Erythroblast (primary cell): ENCODE measurements at regions not wholly inside any gene's neighbourhood (a gene's known extent, or its start where the extent isn't known, plus 50 kb on each side); places are given as distances from the start of the nearest gene placed in this dataset.

Source experiments
- DNase-seq, 2 experiments: peaks; one replicate each; lab custom pipeline; 2025; lab: John Stamatoyannopoulos, UW
- GATA1 ChIP-seq: IDR thresholded peaks from 2 replicates; pipeline ENCODE4 v1.6.1; 2011; ENCODE audit warnings: low read depth, mild to moderate bottlenecking, control low read depth, low read length, moderate library complexity
- POLR2A ChIP-seq: IDR thresholded peaks from 2 replicates; pipeline ENCODE4 v1.6.1; 2011; ENCODE audit warnings: mild to moderate bottlenecking, low read length

- TF ChIP-seq POLR2A (no peak), GATA1 (no peak)
- DNase-seq = no peak
Measured at GRCh38 chr5:173667702-173668101, 51.3 kb upstream of the BOD1 start.

DNA sequence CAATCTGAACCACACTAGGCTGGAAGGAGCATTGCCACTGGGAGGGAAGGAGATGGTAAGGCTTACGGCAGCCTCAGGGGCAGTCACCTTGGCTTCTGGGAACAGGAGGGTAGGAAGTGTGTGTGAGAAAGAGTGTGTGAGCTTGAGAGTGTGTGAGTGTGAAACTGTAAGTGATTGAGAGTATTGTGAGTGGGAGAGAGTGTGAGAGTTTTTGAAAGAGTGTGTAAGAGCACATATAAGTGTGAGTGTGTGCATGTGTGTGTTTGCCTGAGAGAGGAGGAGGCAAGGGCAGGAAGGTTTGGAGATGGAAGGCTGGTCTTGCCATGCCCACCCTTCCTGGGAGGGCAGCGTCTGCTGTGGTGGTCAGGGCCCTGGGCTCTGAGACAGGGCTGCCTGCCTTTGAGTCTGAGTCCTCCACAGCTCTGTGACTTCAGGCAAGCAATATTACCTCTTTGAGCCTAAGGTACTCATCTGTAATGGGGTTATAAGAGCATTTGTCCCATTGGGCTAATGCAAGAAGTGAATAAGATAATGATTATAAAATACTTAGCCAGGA lies 51.9 kb upstream of the BOD1 start:
- no peak for TF ChIP-seq GATA1
- TF ChIP-seq POLR2A = no peak

GRCh38 chr5:173668910-173669309 lies 52.5 kb upstream of the BOD1 start:
- no peak for DNase-seq

More for the DNA sequence above, 51.9 kb upstream of the BOD1 start:
- no peak for DNase-seq

DNA sequence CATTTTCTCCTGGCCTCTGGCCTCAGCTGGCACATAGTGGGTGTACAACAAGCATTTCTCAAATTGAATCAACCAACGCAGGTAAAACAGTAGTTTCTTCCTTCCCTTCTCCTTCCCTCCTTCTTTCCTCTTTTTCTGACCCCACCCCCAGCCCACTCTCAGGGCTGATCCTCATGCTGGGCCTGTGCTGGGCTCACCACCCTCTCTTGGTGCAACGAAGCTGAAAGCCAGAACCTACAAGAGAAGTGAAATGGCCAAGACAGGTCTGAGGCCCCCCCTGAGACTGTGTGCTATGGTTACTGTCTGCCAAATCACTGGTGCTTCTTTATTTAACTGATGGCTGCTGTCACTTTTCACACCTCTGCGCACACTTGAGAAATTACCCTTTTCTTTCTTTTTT lies 53.0 kb upstream of the BOD1 start:
- TF ChIP-seq GATA1 (no peak), POLR2A (no peak)
- DNase-seq = no peak

More at GRCh38 chr5:173668910-173669309, 52.5 kb upstream of the BOD1 start:
- TF ChIP-seq POLR2A (no peak), GATA1 (no peak)

DNA sequence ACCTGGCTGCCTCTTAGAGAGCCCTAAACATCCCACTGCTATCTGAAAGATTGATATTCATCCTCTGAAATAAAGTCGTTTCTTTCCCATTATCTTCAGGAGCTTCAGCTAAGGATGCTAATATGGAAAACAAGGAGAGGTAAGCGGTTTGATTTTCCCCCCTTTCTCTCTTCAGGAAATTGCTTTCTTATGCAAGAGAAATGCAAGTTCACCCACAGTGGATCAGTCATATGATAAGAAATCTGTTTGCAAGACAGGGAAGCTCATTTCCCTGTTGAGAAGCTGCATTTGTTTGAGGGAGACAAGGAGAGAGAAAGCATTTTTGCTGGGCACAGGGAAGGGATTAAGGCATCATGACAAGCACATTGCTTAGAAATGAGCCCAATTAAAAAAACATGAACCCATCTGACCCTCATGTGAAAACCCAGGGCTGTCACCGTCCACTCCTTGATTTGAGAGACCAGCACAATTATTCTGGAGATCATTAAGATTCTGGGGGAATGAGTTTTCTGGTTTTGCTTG lies 53.7 kb upstream of the BOD1 start:
- peak in 1 of 2 experiments; percentile 39 for DNase-seq
- TF ChIP-seq POLR2A (no peak), GATA1 (no peak)

- TF ChIP-seq GATA1 (no peak), POLR2A (no peak)
- DNase-seq = no peak
Measured at GRCh38 chr5:173670791-173671120, 54.3 kb upstream of the BOD1 start.

DNA sequence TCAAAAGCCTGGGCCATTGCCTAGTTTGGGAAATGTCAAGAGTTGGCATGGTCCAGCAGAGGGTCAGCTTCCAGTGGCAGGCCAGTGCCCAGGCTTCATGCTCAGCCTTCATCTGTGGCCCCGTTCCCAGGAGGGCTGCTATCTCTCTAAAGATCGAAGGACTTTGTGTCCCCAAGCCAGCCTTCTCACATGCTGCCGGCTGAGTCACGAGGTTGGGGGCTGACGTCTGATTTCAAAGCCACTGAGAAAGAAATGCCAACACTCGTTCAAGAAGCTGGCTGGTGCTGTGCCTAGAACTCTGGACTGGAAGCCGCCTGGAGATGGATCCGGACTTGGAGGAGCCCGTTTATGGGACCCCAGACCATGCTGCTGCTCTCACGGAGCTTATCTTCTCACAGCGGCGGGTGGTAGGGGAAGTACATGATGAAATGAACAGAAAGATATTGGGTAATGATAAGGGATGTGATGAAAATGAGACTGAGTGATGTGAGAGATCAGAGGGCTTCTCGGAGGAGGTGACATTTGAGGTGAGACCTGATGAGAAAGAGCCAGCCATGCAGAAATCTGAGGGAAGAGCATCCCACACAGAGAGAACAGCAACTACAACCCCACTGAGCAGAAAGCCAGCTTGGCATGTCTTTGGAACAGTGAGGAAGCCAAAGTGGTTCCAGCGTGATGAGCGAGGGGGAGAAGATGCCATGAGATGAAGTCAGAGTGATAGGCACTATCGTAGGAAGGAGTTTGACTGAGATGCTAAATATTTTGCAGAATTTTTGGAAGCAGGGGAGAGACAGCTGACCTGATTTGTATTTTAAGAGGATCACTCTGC lies 54.9 kb upstream of the BOD1 start:
- no peak for TF ChIP-seq GATA1
- no peak for TF ChIP-seq POLR2A
- peak in 1 of 2 experiments; percentile 45 for DNase-seq

DNA sequence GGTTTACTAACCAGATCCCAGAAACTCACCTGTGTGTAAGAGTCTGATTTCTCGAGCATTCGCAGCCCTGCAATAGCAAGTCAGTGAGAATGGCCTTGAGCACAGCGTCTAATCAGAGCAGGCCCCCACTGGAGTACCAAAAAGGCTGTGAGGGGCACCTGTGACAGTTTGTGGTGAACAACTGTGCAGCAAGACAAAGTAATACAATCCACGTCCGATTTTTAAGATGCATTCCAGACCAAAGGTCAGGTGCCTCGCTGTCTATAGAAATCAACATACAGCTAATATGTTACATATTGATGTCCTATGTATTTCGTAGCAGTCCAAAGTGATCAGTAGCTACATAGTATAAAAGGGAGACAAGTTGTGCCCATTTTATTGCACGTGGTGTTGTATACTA lies 55.7 kb upstream of the BOD1 start:
- TF ChIP-seq GATA1 (no peak), POLR2A (no peak)
- DNase-seq = no peak

- no peak for TF ChIP-seq POLR2A
- TF ChIP-seq GATA1 = no peak
- no peak for DNase-seq
Measured at GRCh38 chr5:173672891-173673290, 56.4 kb upstream of the BOD1 start.

- TF ChIP-seq GATA1 (no peak), POLR2A (no peak)
- DNase-seq = no peak
Measured at GRCh38 chr5:173673295-173674101, 57.0 kb upstream of the BOD1 start.

DNA sequence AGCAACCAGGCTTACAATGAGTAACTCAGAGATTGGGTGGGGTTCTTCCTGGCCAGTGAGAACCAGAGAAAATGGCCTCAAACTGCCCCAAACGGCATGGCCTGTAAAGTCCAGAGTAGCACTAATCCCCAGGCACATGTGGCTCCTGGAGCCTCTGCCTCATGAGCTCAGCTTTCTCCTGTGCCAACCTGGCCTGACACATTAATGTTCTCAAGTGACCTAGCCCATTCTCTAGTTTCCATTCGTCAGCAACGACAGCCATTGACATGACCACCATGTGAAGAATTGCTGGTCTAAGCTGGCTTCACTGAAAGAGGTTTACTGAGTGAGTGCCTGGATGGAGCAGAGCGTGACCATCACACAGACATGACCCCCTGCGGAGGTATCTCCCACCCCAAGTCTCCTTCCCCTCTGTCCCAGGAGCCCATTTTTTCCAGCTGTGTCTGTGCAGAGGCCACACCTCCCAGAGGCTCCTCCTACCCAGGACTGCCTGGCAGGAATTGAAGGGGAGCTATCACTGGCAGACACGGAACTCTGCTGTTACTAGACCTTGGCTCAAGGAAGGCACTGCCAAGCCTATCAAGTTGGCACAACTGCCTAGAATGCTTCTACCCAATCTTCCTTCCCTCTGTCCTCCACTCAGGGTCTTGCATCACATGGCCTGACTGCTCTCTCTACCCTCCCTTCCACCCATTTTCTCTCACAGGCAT lies 59.0 kb upstream of the BOD1 start:
- TF ChIP-seq GATA1 (no peak), POLR2A (no peak)
- DNase-seq = no peak

- TF ChIP-seq POLR2A = no peak
- TF ChIP-seq GATA1 = no peak
- DNase-seq = no peak
Measured at GRCh38 chr5:173676375-173676774, 59.9 kb upstream of the BOD1 start.

DNA sequence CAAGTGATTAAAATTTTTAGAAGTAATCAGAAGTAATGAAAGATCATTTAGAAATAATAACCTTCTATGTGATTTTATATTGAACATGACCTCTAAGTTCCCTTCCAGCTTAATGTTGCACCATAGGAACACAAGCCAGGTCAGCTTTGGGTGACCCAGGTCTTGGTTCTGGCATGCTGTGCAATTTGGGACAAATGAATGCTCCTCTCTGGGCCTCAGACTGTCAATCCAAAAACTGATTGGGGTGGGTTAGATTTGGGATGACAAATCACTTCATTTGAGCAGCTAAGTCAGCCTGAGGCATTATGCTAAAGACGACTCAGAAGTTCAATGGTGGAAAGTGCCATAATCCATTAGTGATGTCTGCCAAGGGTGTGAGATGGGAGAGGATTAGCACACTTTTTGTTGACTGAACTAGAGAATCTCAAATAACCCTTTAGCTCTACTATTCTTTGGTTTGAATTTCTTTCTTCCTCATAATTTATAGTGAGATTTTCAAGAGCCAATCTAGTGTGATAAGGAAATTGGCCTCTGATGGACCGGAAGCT lies 60.7 kb upstream of the BOD1 start:
- TF ChIP-seq GATA1 (no peak), POLR2A (no peak)

GRCh38 chr5:173679909-173680630 lies 63.6 kb upstream of the BOD1 start:
- TF ChIP-seq GATA1 = no peak
- TF ChIP-seq POLR2A = no peak
- peak; percentile 10 to 27 for DNase-seq

More for the DNA sequence above, 60.7 kb upstream of the BOD1 start:
- DNase-seq = no peak
